GM06990 (cell line): ENCODE measurements at regions not wholly inside any gene's neighbourhood (a gene's known extent, or its start where the extent isn't known, plus 50 kb on each side); places are given as distances from the start of the nearest gene placed in this dataset.

Source experiments
- DNase-seq: peaks from one replicate; pipeline ENCODE4 v3.0.0-alpha.2; 2011; ENCODE audit not compliant: insufficient read length; ENCODE audit errors: extremely low read depth
- H3K27me3 ChIP-seq: replicated peaks from 2 replicates; pipeline ENCODE4 v1.6.0; 2011; ENCODE audit warnings: low read length; ENCODE audit not compliant: control insufficient read depth, insufficient read depth
- H3K36me3 ChIP-seq: 2 replicates; pipeline ENCODE4 v1.5.1; 2011; ENCODE audit warnings: low read length; ENCODE audit not compliant: control insufficient read depth, insufficient read depth
- H3K4me3 ChIP-seq: replicated peaks from 2 replicates; pipeline ENCODE4 v1.5.1; 2011; ENCODE audit warnings: low read depth, mild to moderate bottlenecking, control low read depth, low read length
- CTCF ChIP-seq: IDR thresholded peaks from 2 replicates; pipeline ENCODE4 v1.5.1; 2011; ENCODE audit warnings: low read length, control low read depth, mild to moderate bottlenecking, inconsistent platforms; ENCODE audit not compliant: insufficient read depth, poor library complexity, severe bottlenecking

GRCh38 chr2:144630459-144631215 is 110.7 kb upstream of the ZEB2 start:
- TF ChIP-seq CTCF: no peak
- no peak overlapping the region for H3K4me3 ChIP-seq
- H3K27me3 ChIP-seq: peaks cover 2% of the 10 kb centered on the region; the same call in 1 of the 2 replicates
- no peaks in the 10 kb centered on the region for H3K36me3 ChIP-seq
- peak; percentile 14 for DNase-seq

GRCh38 chr2:144629935-144630334 is 110.0 kb upstream of the ZEB2 start:
- Histone ChIP-seq H3K27me3 (peaks cover 2% of the 10 kb centered on the region; the same call in 1 of the 2 replicates), H3K4me3 (no peak overlapping the region), H3K36me3 (no peaks in the 10 kb centered on the region)
- no peak for TF ChIP-seq CTCF
- DNase-seq: no peak

GRCh38 chr2:144628566-144628965 is 108.6 kb upstream of the ZEB2 start:
- Histone ChIP-seq H3K27me3 (peaks cover 2% of the 10 kb centered on the region; the same call in 1 of the 2 replicates), H3K4me3 (no peak overlapping the region), H3K36me3 (no peaks in the 10 kb centered on the region)
- TF ChIP-seq CTCF: no peak
- no peak for DNase-seq

GRCh38 chr2:144625626-144626025 is 105.7 kb upstream of the ZEB2 start:
- DNase-seq: no peak
- peaks cover 2% of the 10 kb centered on the region; the same call in 1 of the 2 replicates for H3K27me3 ChIP-seq
- no peak for TF ChIP-seq CTCF
- H3K36me3 ChIP-seq: no peaks in the 10 kb centered on the region
- H3K4me3 ChIP-seq: no peak overlapping the region

- no peak for TF ChIP-seq CTCF
- Histone ChIP-seq H3K27me3 (peaks cover 2% of the 10 kb centered on the region; the same call in 1 of the 2 replicates), H3K4me3 (no peak overlapping the region), H3K36me3 (no peaks in the 10 kb centered on the region)
- no peak for DNase-seq
These were observed 105.3 kb upstream of the ZEB2 start for GRCh38 chr2:144625226-144625625.
